GM23338 (cell line): ENCODE measurements at regions not wholly inside any gene's neighbourhood (a gene's known extent, or its start where the extent isn't known, plus 50 kb on each side); places are given as distances from the start of the nearest gene placed in this dataset.

Experiments
- ATAC-seq: fragments of 200-7000 bp; cut with Tn5 transposase; 3 replicates; pipeline ENCODE4 v1.9.1; 2020
- DNase-seq: peaks from one replicate; pipeline ENCODE4 v3.0.0-alpha.2; 2015; ENCODE audit warnings: low spot score
- H2AFZ ChIP-seq: fragments of 200-600 bp; sonication (generic); 2 replicates; pipeline ENCODE4 v1.8.0; 2016; ENCODE audit warnings: antibody characterized with exemption, mild to moderate bottlenecking, moderate library complexity
- H3F3A ChIP-seq: fragments of 200-600 bp; sonication (generic); replicated peaks from 2 replicates; pipeline ENCODE4 v1.8.0; 2017; ENCODE audit warnings: antibody characterized with exemption, mixed run types, low read depth
- H3K27ac ChIP-seq: fragments of 200-600 bp; sonication (generic); 2 replicates; pipeline ENCODE4 v1.6.1; 2016; ENCODE audit warnings: low read depth
- H3K27me3 ChIP-seq: fragments of 200-600 bp; sonication (generic); 2 replicates; pipeline ENCODE4 v1.8.0; 2016; ENCODE audit warnings: mild to moderate bottlenecking, mixed run types, moderate library complexity; ENCODE audit not compliant: insufficient read depth
- H3K36me3 ChIP-seq: fragments of 200-600 bp; sonication (generic); 2 replicates; pipeline ENCODE4 v1.8.0; 2016; ENCODE audit warnings: mild to moderate bottlenecking; ENCODE audit not compliant: insufficient read depth
- H3K4me1 ChIP-seq: fragments of 200-600 bp; sonication (generic); 2 replicates; pipeline ENCODE4 v1.8.0; 2016; ENCODE audit warnings: mild to moderate bottlenecking, moderate library complexity; ENCODE audit not compliant: insufficient read depth
- H3K4me2 ChIP-seq: fragments of 200-600 bp; sonication (generic); 2 replicates; pipeline ENCODE4 v1.7.1; 2017; ENCODE audit warnings: mixed run types
- H3K4me3 ChIP-seq: fragments of 200-600 bp; sonication (generic); 2 replicates; pipeline ENCODE4 v1.6.1; 2016; ENCODE audit warnings: mixed run types
- H3K79me2 ChIP-seq: fragments of 200-600 bp; sonication (generic); replicated peaks from 2 replicates; pipeline ENCODE4 v1.8.0; 2017; ENCODE audit warnings: mild to moderate bottlenecking; ENCODE audit not compliant: insufficient read depth
- H3K9me2 ChIP-seq: fragments of 200-600 bp; sonication (generic); 2 replicates; pipeline ENCODE4 v1.8.0; 2017; ENCODE audit not compliant: insufficient read depth
- H4K20me1 ChIP-seq: fragments of 200-600 bp; sonication (generic); replicated peaks from 2 replicates; pipeline ENCODE4 v1.8.0; 2017; ENCODE audit warnings: mild to moderate bottlenecking; ENCODE audit not compliant: insufficient read depth
- H3K27ac Mint-ChIP-seq: 2 replicates; pipeline ENCODE4 v1.8.0; 2020; ENCODE audit warnings: inconsistent platforms, mild to moderate bottlenecking, moderate library complexity, mixed read lengths
- H3K27me3 Mint-ChIP-seq: 3 replicates; pipeline ENCODE4 v1.8.0; 2022; ENCODE audit warnings: low read depth, mild to moderate bottlenecking, moderate library complexity, mixed read lengths, inconsistent platforms; ENCODE audit not compliant: insufficient read depth, poor library complexity
- H3K36me3 Mint-ChIP-seq: 3 replicates; pipeline ENCODE4 v1.8.0; 2021; ENCODE audit warnings: low read depth, mild to moderate bottlenecking, inconsistent platforms, moderate library complexity, mixed read lengths
- H3K4me1 Mint-ChIP-seq: 3 replicates; pipeline ENCODE4 v1.8.0; 2020; ENCODE audit warnings: mild to moderate bottlenecking, inconsistent platforms, mixed read lengths
- H3K4me3 Mint-ChIP-seq: 3 replicates; pipeline ENCODE4 v1.8.0; 2021; ENCODE audit warnings: moderate library complexity, mild to moderate bottlenecking, inconsistent platforms, mixed read lengths
- H3K9me3 Mint-ChIP-seq: 3 replicates; pipeline ENCODE4 v1.8.0; 2020; ENCODE audit warnings: moderate library complexity, mild to moderate bottlenecking, inconsistent platforms, mixed read lengths
- CREB1 ChIP-seq: fragments of 250-450 bp; sonication (Bioruptor Pico); IDR thresholded peaks from 2 replicates; pipeline ENCODE4 v1.5.0; 2020; ENCODE audit warnings: low read depth, mild to moderate bottlenecking, moderate library complexity
- CTCF ChIP-seq, 2 experiments: fragments of 200-600 bp in 1 of 2; sonication (generic) in 1 of 2; conservative IDR thresholded peaks; 2 replicates each; pipeline versions ENCODE4 v1.5.1 to v1.6.1; 2016 to 2017; ENCODE audit warnings: antibody characterized with exemption in 2 of 2, low read depth in 2 of 2, mild to moderate bottlenecking in 2 of 2, moderate library complexity in 1 of 2
- EZH2phosphoT487 ChIP-seq: fragments of 200-600 bp; sonication (generic); IDR thresholded peaks from one replicate; pipeline ENCODE4 v1.8.1; 2018; ENCODE audit warnings: antibody characterized with exemption; ENCODE audit not compliant: unreplicated experiment
- JUNB ChIP-seq: IDR thresholded peaks from one replicate; pipeline ENCODE4 v1.6.1; 2016; ENCODE audit warnings: antibody characterized with exemption; ENCODE audit not compliant: unreplicated experiment
- NANOG ChIP-seq: IDR thresholded peaks from 2 replicates; pipeline ENCODE4 v1.6.1; 2016; ENCODE audit warnings: antibody characterized with exemption, borderline replicate concordance
- POLR2AphosphoS5 ChIP-seq: IDR thresholded peaks from 2 replicates; pipeline ENCODE4 v1.6.1; 2016; ENCODE audit warnings: antibody characterized with exemption, low read depth
- REST ChIP-seq: IDR thresholded peaks from one replicate; pipeline ENCODE4 v1.6.1; 2018; ENCODE audit warnings: antibody characterized with exemption; ENCODE audit not compliant: unreplicated experiment
- ZNF331 ChIP-seq: fragments of 250-450 bp; sonication (Bioruptor Pico); IDR thresholded peaks from 2 replicates; pipeline ENCODE4 v1.5.0; 2020; ENCODE audit warnings: low read depth, mild to moderate bottlenecking, moderate library complexity
- ZNF462 ChIP-seq: fragments of 250-450 bp; sonication (Bioruptor Pico); IDR thresholded peaks from 2 replicates; pipeline ENCODE4 v1.5.0; 2020; ENCODE audit warnings: mild to moderate bottlenecking, moderate library complexity

- H3K36me3 Mint-ChIP-seq, result no peaks in the 10 kb centered on the region
- H3K9me2 ChIP-seq, result peaks cover 13% of the 10 kb centered on the region; the same call in 1 of the 2 replicates
- no peaks in the 10 kb centered on the region for H3K36me3 ChIP-seq
- no peak for TF ChIP-seq NANOG
- TF ChIP-seq ZNF462, result no peak
- no peak for TF ChIP-seq POLR2AphosphoS5
- H3K9me3 Mint-ChIP-seq, result no peaks in the 10 kb centered on the region; the same call in 2 of the 3 replicates
- H3K4me1 Mint-ChIP-seq, result peaks cover 3% of the 10 kb centered on the region; the same call in 1 of the 3 replicates
- H4K20me1 ChIP-seq, result no peaks in the 10 kb centered on the region
- peaks cover 5% of the 10 kb centered on the region for H3K27me3 Mint-ChIP-seq
- no peaks in the 10 kb centered on the region for H3K79me2 ChIP-seq
- no peak overlapping the region for H3K4me3 ChIP-seq
- no peak overlapping the region for H2AFZ ChIP-seq
- H3F3A ChIP-seq, result no peaks in the 10 kb centered on the region
- H3K4me3 Mint-ChIP-seq, result no peak overlapping the region
- H3K27ac Mint-ChIP-seq, result no peak overlapping the region
- H3K27me3 ChIP-seq, result no peaks in the 10 kb centered on the region
- no peak overlapping the region for H3K4me2 ChIP-seq
- no peak for ATAC-seq
- no peaks in the 10 kb centered on the region for H3K4me1 ChIP-seq
- no peak overlapping the region for H3K27ac ChIP-seq
- DNase-seq, result no peak
Observed at GRCh38 chr2:101551336-101551888, 76.5 kb upstream of the RFX8 start.

- no peaks in the 10 kb centered on the region for H3K36me3 ChIP-seq
- TF ChIP-seq REST, result no peak
- no peak for TF ChIP-seq ZNF331 (CRISPR knock-in tag)
- no peak for TF ChIP-seq CREB1 (CRISPR knock-in tag)
- TF ChIP-seq EZH2phosphoT487, result no peak
- TF ChIP-seq CTCF (conservative IDR thresholded peaks at IDR 0.05; ENCODE audit: low read depth in 2 of 2), result no peak
- TF ChIP-seq JUNB, result no peak
- TF ChIP-seq NANOG, result no peak
- no peak for TF ChIP-seq POLR2AphosphoS5
Observed at GRCh38 chr2:101550555-101550954, 75.6 kb upstream of the RFX8 start.

More at GRCh38 chr2:101550555-101550954, 75.6 kb upstream of the RFX8 start:
- Mint-ChIP-seq H3K27ac (no peak overlapping the region), H3K9me3 (no peaks in the 10 kb centered on the region; the same call in 2 of the 3 replicates), H3K4me1 (no peaks in the 10 kb centered on the region), H3K4me3 (no peak overlapping the region), H3K36me3 (no peaks in the 10 kb centered on the region), H3K27me3 (peaks cover 5% of the 10 kb centered on the region)
- H3K9me2 ChIP-seq, result peaks cover 14% of the 10 kb centered on the region; the same call in 1 of the 2 replicates
- DNase-seq (no peak), ATAC-seq (no peak)
- no peaks in the 10 kb centered on the region for H4K20me1 ChIP-seq
- no peaks in the 10 kb centered on the region for H3K4me1 ChIP-seq
- no peak overlapping the region for H3K4me2 ChIP-seq
- no peaks in the 10 kb centered on the region for H3K79me2 ChIP-seq
- H3K27ac ChIP-seq, result no peak overlapping the region
- no peaks in the 10 kb centered on the region for H3K27me3 ChIP-seq
- no peak overlapping the region for H2AFZ ChIP-seq
- H3K4me3 ChIP-seq, result no peak overlapping the region
- no peaks in the 10 kb centered on the region for H3F3A ChIP-seq
